Stimulated activated CD4-positive, alpha-beta T cell treated with anti-CD3 and anti-CD28 coated beads, Interleukin-1b, Interleukin-23, amount 100 ng/mL, for 4 hours (primary cell): ENCODE measurements at regions not wholly inside any gene's neighbourhood (a gene's known extent, or its start where the extent isn't known, plus 50 kb on each side); places are given as distances from the start of the nearest gene placed in this dataset.
"Not testable (repeated sequence)": the region's sequence is repeated elsewhere in the genome, so short reads cannot be mapped to it uniquely, and the experiment has no call there.

Experiments used
- DNase-seq, 2 donors: peaks; one replicate each; pipeline ENCODE4 v3.0.0-alpha.2; 2020; ENCODE audit warnings: low read depth in 2 of 2

GRCh38 chr18:78786776-78787175, 192.8 kb upstream of the SALL3 start:
- DNase-seq = no peak

- no peak for DNase-seq
These were observed 191.9 kb upstream of the SALL3 start for GRCh38 chr18:78787751-78788150.

- DNase-seq = no peak
These were observed 191.5 kb upstream of the SALL3 start for GRCh38 chr18:78788161-78788560.

- no peak for DNase-seq
These were observed 189.8 kb upstream of the SALL3 start for GRCh38 chr18:78789850-78790249.

- DNase-seq = no peak
These were observed 189.1 kb upstream of the SALL3 start for GRCh38 chr18:78790511-78790910.

GRCh38 chr18:78790960-78791359, 188.7 kb upstream of the SALL3 start:
- DNase-seq = no peak

GRCh38 chr18:78792094-78792493, 187.5 kb upstream of the SALL3 start:
- DNase-seq = no peak

- no peak for DNase-seq
These were observed 186.9 kb upstream of the SALL3 start for GRCh38 chr18:78792736-78793135.

GRCh38 chr18:78793313-78794070, 186.1 kb upstream of the SALL3 start:
- no peak for DNase-seq

GRCh38 chr18:78794071-78794430, 185.6 kb upstream of the SALL3 start:
- no peak for DNase-seq

- DNase-seq = no peak
These were observed 182.7 kb upstream of the SALL3 start for GRCh38 chr18:78796693-78797455.

- no peak for DNase-seq
These were observed 182.1 kb upstream of the SALL3 start for GRCh38 chr18:78797499-78797898.

- DNase-seq = no peak
These were observed 181.0 kb upstream of the SALL3 start for GRCh38 chr18:78798402-78799175.

- DNase-seq = no peak
These were observed 180.1 kb upstream of the SALL3 start for GRCh38 chr18:78799382-78800089.

GRCh38 chr18:78800102-78800851, 179.3 kb upstream of the SALL3 start:
- not testable (repeated sequence) for DNase-seq

GRCh38 chr18:78801011-78801410, 178.6 kb upstream of the SALL3 start:
- no peak for DNase-seq

GRCh38 chr18:78803104-78803503, 176.5 kb upstream of the SALL3 start:
- no peak for DNase-seq

- no peak for DNase-seq
These were observed 175.2 kb upstream of the SALL3 start for GRCh38 chr18:78804206-78805030.

GRCh38 chr18:78805840-78806239, 173.8 kb upstream of the SALL3 start:
- no peak for DNase-seq

- no peak for DNase-seq
These were observed 171.9 kb upstream of the SALL3 start for GRCh38 chr18:78807668-78808067.
